ENCODE measurements at regions not wholly inside any gene's neighbourhood (a gene's known extent, or its start where the extent isn't known, plus 50 kb on each side); places are given as distances from the start of the nearest gene placed in this dataset.
"Not testable (repeated sequence)": the region's sequence is repeated elsewhere in the genome, so short reads cannot be mapped to it uniquely, and the experiment has no call there.

- no peak for DNase-seq
Observed at GRCh38 chr11:27241311-27242122, 121.5 kb downstream of the CCDC34 start.

GRCh38 chr11:27239305-27239942 is 123.6 kb downstream of the CCDC34 start:
- DNase-seq = no peak

GRCh38 chr11:27238811-27239210 is 124.2 kb downstream of the CCDC34 start:
- DNase-seq = no peak

GRCh38 chr11:27237643-27238042 is 125.4 kb downstream of the CCDC34 start:
- DNase-seq = no peak

GRCh38 chr11:27234961-27235360 is 128.1 kb downstream of the CCDC34 start:
- no peak for DNase-seq

GRCh38 chr11:27234043-27234668 is 128.9 kb downstream of the CCDC34 start:
- DNase-seq = no peak

- no peak for DNase-seq
Observed at GRCh38 chr11:27233654-27234042, 129.4 kb downstream of the CCDC34 start.

GRCh38 chr11:27231530-27231929 is 131.5 kb downstream of the CCDC34 start:
- DNase-seq = no peak

GRCh38 chr11:27230192-27230572 is 132.8 kb downstream of the CCDC34 start:
- no peak for DNase-seq

- DNase-seq = no peak
Observed at GRCh38 chr11:27229511-27230191, 133.4 kb downstream of the CCDC34 start.

GRCh38 chr11:27228906-27229290 is 134.1 kb downstream of the CCDC34 start:
- DNase-seq = no peak

- DNase-seq = no peak
Observed at GRCh38 chr11:27228232-27228905, 134.6 kb downstream of the CCDC34 start.

GRCh38 chr11:27227736-27228135 is 135.3 kb downstream of the CCDC34 start:
- no peak for DNase-seq

GRCh38 chr11:27219487-27220039 is 143.5 kb downstream of the CCDC34 start:
- not testable (repeated sequence) for DNase-seq

- DNase-seq = no peak
Observed at GRCh38 chr11:27218421-27219038, 144.5 kb downstream of the CCDC34 start.

GRCh38 chr11:27217948-27218420 is 145.0 kb downstream of the CCDC34 start:
- no peak for DNase-seq

- no peak for DNase-seq
Observed at GRCh38 chr11:27217496-27217895, 145.5 kb downstream of the CCDC34 start.

GRCh38 chr11:27216270-27217149 is 146.5 kb downstream of the CCDC34 start:
- no peak for DNase-seq

GRCh38 chr11:27215471-27216269 is 147.3 kb downstream of the CCDC34 start:
- no peak for DNase-seq

- no peak for DNase-seq
Observed at GRCh38 chr11:27214713-27215112, 148.3 kb downstream of the CCDC34 start.

Measured in CD4-positive, alpha-beta T cell treated with Interleukin-4 for 1 hour (primary cell).